BE2C (cell line): ENCODE measurements at regions not wholly inside any gene's neighbourhood (a gene's known extent, or its start where the extent isn't known, plus 50 kb on each side); places are given as distances from the start of the nearest gene placed in this dataset.

Experiments used
- DNase-seq: peaks from one replicate; pipeline ENCODE4 v3.0.0-alpha.2; 2020
- H3K27me3 ChIP-seq: fragments of 250-450 bp; sonication (Bioruptor Pico); 2 replicates; pipeline ENCODE4 v1.5.1; 2020; ENCODE audit warnings: mild to moderate bottlenecking
- H3K36me3 ChIP-seq: fragments of 250-450 bp; sonication (Bioruptor Pico); 2 replicates; pipeline ENCODE4 v1.5.1; 2020; ENCODE audit warnings: mild to moderate bottlenecking
- H3K4me1 ChIP-seq: fragments of 250-450 bp; sonication (Bioruptor Pico); 2 replicates; pipeline ENCODE4 v1.5.1; 2020
- H3K4me3 ChIP-seq: 2 replicates; pipeline ENCODE4 v1.5.1; 2011; ENCODE audit warnings: low read depth, low read length
- H3K9me3 ChIP-seq: fragments of 250-450 bp; sonication (Bioruptor Pico); 2 replicates; pipeline ENCODE4 v1.5.1; 2020
- TF ChIP-seq, protein P1 (sequence below): IDR thresholded peaks from 2 replicates; pipeline ENCODE4 v1.5.1; 2012; ENCODE audit warnings: mild to moderate bottlenecking, low read depth, low read length

DNA sequence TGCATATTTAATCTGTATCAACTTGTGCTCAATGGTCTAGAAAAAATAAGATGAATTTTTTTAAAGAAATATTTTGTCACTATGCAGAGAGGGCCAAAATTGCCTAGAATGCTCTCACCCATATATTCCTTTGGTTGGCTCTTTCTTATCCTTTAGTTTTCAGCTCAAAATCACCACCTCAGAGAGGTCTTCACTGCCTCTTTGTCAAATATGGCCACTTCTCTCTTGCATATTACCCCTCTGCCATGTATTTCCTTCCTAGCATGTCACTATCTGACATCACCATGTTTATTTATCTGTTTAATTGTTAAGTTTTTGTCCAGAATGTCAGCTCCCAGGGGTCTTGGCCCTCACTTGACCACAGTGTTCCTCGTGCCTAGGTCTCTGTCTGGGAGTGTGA, 535.2 kb upstream of the CDH2 start:
- H3K4me3 ChIP-seq: no peak overlapping the region
- no peaks in the 10 kb centered on the region for H3K36me3 ChIP-seq
- no peak for DNase-seq
- TF ChIP-seq, protein P1, sequence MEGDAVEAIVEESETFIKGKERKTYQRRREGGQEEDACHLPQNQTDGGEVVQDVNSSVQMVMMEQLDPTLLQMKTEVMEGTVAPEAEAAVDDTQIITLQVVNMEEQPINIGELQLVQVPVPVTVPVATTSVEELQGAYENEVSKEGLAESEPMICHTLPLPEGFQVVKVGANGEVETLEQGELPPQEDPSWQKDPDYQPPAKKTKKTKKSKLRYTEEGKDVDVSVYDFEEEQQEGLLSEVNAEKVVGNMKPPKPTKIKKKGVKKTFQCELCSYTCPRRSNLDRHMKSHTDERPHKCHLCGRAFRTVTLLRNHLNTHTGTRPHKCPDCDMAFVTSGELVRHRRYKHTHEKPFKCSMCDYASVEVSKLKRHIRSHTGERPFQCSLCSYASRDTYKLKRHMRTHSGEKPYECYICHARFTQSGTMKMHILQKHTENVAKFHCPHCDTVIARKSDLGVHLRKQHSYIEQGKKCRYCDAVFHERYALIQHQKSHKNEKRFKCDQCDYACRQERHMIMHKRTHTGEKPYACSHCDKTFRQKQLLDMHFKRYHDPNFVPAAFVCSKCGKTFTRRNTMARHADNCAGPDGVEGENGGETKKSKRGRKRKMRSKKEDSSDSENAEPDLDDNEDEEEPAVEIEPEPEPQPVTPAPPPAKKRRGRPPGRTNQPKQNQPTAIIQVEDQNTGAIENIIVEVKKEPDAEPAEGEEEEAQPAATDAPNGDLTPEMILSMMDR: no peak
- H3K9me3 ChIP-seq: no peaks in the 10 kb centered on the region
- no peaks in the 10 kb centered on the region for H3K27me3 ChIP-seq
- H3K4me1 ChIP-seq: peaks cover 2% of the 10 kb centered on the region; the same call in 1 of the 2 replicates

DNA sequence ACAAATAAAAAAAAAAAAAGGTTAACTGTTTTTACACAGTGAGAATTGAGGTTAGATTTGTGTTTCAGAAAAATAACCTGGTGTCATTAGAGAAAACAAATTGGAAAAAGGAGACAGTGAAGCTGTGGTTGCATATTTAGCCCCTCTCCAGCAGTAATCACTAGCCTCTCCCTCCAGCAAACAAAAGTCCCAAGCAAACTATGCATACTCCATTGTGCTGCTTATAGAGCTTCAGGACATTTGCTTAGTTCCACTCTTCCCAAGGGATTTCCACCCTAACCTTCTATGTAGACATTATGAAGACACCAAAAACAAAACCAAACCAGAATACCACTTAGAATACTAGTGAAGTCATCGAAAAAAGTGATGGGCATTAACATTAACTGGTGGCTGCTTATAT, 534.2 kb upstream of the CDH2 start:
- TF ChIP-seq, protein P1: no peak
- peaks cover 2% of the 10 kb centered on the region; the same call in 1 of the 2 replicates for H3K4me1 ChIP-seq
- H3K9me3 ChIP-seq: no peaks in the 10 kb centered on the region
- no peaks in the 10 kb centered on the region for H3K36me3 ChIP-seq
- H3K4me3 ChIP-seq: no peak overlapping the region
- DNase-seq: no peak
- no peaks in the 10 kb centered on the region for H3K27me3 ChIP-seq

DNA sequence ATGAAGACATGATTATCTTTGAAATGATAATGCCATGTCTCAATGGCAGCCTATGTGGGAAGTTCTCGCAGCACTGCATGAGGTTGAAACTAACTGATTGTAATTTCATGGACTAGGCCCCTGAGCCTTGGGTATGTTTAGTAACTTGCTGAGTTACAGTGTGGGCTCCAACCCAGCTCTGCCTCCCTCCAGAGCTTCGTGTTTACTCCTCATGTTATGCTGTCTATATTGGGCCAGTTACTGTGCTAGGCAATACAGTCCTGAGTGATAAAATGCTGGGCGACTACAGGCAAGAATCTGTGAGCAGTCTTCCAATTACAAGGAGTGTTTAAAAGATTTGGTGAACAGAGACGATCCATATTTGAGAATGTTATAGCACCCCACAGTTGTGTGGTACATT, 530.1 kb upstream of the CDH2 start:
- TF ChIP-seq, protein P1: no peak
- Histone ChIP-seq H3K4me1 (no peaks in the 10 kb centered on the region), H3K27me3 (no peaks in the 10 kb centered on the region), H3K4me3 (no peak overlapping the region), H3K36me3 (no peaks in the 10 kb centered on the region), H3K9me3 (no peaks in the 10 kb centered on the region)
- no peak for DNase-seq

DNA sequence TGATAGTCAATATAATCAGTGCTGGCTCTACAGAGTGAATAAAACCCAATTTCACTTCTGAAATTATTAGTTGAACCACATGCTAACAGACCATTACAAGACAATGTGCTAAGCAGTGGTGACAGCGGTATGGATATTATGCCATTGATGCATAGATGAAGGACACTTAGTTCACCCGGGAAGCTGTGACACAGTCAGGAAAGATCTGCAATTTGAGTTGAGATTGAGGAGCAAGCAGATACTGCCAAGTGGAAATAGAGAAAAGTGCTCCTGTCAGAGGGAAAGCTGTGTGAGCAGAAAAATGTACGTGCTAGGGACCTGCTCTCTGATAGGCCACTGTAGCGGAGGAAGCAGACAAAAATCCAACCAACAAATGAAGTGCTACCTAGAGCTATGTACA, 529.5 kb upstream of the CDH2 start:
- H3K27me3 ChIP-seq: no peaks in the 10 kb centered on the region
- no peaks in the 10 kb centered on the region for H3K4me1 ChIP-seq
- no peaks in the 10 kb centered on the region for H3K9me3 ChIP-seq
- H3K36me3 ChIP-seq: no peaks in the 10 kb centered on the region
- DNase-seq: no peak
- TF ChIP-seq, protein P1: no peak
- H3K4me3 ChIP-seq: no peak overlapping the region

DNA sequence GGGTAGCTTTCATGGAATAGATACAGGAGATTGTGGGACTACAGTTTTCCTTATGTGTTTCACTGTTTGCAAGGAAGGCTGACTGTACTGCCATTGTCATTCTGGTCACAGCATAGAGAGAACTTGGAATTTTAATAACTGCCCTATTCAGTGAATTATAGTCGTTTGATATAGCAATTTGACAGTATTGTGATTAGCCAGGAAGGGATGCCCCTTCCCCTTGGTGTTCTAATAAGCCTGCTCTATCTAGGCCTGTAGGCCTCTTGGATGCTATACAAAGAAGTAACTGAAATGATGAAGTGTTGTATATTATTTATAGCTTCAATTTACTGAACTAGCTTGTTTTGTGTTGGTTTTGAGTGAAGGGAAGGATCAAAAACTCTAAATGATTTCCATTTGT, 528.6 kb upstream of the CDH2 start:
- Histone ChIP-seq H3K9me3 (no peaks in the 10 kb centered on the region), H3K4me3 (no peak overlapping the region), H3K27me3 (no peaks in the 10 kb centered on the region), H3K36me3 (no peaks in the 10 kb centered on the region), H3K4me1 (no peaks in the 10 kb centered on the region)
- TF ChIP-seq, protein P1: no peak
- no peak for DNase-seq

DNA sequence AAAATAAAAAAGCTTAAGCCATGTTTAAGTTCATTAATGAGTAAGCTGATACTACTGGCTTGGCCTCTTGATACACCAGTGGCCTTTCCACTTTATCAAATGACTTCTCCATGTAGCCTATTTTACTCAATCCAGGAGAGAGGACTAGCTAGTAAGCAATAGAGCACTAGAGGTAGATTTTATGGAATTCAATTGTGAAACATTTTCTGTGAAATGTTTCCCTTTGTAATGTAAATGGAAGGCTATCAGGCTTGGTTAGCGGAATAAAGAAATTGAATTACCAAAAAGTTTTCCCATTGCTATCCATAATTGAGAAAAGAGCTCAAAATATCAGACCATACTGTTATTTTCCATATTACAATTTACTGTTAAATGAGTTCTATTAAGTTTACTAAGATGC, 515.4 kb upstream of the CDH2 start:
- Histone ChIP-seq H3K27me3 (no peaks in the 10 kb centered on the region), H3K36me3 (no peaks in the 10 kb centered on the region), H3K4me3 (no peak overlapping the region), H3K4me1 (no peaks in the 10 kb centered on the region), H3K9me3 (no peaks in the 10 kb centered on the region)
- TF ChIP-seq, protein P1: no peak
- DNase-seq: no peak
